Tibial nerve (tissue), 4 donors: ENCODE measurements at regions not wholly inside any gene's neighbourhood (a gene's known extent, or its start where the extent isn't known, plus 50 kb on each side); places are given as distances from the start of the nearest gene placed in this dataset.

Experiments
- DNase-seq, 2 donors: peaks; one replicate each; pipeline ENCODE4 v3.0.0-alpha.2; 2019; ENCODE audit warnings: low spot score in 2 of 2
- H3K27ac ChIP-seq, 4 donors: fragments of 200-600 bp; sonication (generic) in 3 of 4; one replicate each; pipeline ENCODE4 v1.5.1; 2017 to 2019; ENCODE audit warnings: mild to moderate bottlenecking in 1 of 4
- H3K27me3 ChIP-seq, 2 donors: fragments of 200-600 bp; sonication (generic) in 1 of 2; one replicate each; pipeline versions ENCODE4 v1.5.1 to v1.6.0; 2017 to 2019
- H3K36me3 ChIP-seq, 3 donors: fragments of 200-600 bp; sonication (generic); one replicate each; pipeline ENCODE4 v1.5.1; 2018 to 2019
- H3K4me1 ChIP-seq, 4 donors: fragments of 200-600 bp; sonication (generic) in 3 of 4; one replicate each; pipeline ENCODE4 v1.5.1; 2017 to 2019
- H3K4me3 ChIP-seq, 4 donors: fragments of 200-600 bp; sonication (generic) in 3 of 4; one replicate each; pipeline ENCODE4 v1.5.1; 2017 to 2019; ENCODE audit warnings: mild to moderate bottlenecking in 1 of 4, moderate library complexity in 1 of 4
- H3K9me3 ChIP-seq, 4 donors: fragments of 200-600 bp; sonication (generic) in 3 of 4; one replicate each; pipeline ENCODE4 v1.5.1; 2017 to 2019
- CTCF ChIP-seq, 5 experiments: fragments of 200-600 bp in 3 of 5; fragments of 450-650 bp in 2 of 5; sonication (generic) in 3 of 5; IDR thresholded peaks; one replicate each; pipeline ENCODE4 v1.5.1; 2016 to 2019; ENCODE audit warnings: antibody characterized with exemption in 5 of 5, mild to moderate bottlenecking in 3 of 5, moderate library complexity in 2 of 5
- EP300 ChIP-seq, 2 donors: sonication (generic); formaldehyde crosslinking; IDR thresholded peaks; one replicate each; pipeline ENCODE4 v1.6.1; 2017; ENCODE audit warnings: antibody characterized with exemption in 2 of 2, mild to moderate bottlenecking in 1 of 2
- POLR2A ChIP-seq, 2 donors: fragments of 450-650 bp; IDR thresholded peaks; one replicate each; pipeline ENCODE4 v1.6.1; 2017; ENCODE audit warnings: antibody characterized with exemption in 2 of 2, mild to moderate bottlenecking in 2 of 2, moderate library complexity in 2 of 2
- WGBS, 2 donors: methylation state at CpG; one replicate each; pipeline ENCODE4 v1.1.5; 2018; 5-methylcytosine and 5-hydroxymethylcytosine counted together

DNA sequence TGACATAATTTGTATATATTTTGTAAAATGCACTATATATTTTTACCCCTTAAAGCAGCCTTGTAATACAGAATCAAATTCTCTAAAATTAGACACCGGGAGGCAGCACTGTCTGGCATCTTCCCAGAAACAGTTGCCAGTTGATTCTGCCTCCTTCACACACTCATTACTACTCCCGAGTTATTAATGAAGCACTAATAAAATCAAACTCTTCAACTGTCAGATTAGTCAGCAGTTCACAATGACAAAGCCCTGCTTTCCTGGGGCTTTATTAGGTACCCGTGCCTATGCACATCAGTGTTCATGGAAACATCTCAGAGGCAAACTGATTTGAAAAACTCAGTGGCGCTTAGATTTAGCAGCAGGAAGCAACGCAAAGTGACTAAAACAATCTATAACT lies 103.5 kb upstream of the VEGFC start:
- DNase-seq = no peak
- H3K36me3 ChIP-seq = no peaks in the 10 kb centered on the region
- H3K27me3 ChIP-seq = no peaks in the 10 kb centered on the region
- H3K27ac ChIP-seq = no peak overlapping the region
- no peak for TF ChIP-seq POLR2A (IDR thresholded peaks at IDR 0.05)
- TF ChIP-seq EP300 (IDR thresholded peaks at IDR 0.05) = no peak
- no peak for TF ChIP-seq CTCF (IDR thresholded peaks at IDR 0.05)
- no peak overlapping the region for H3K4me3 ChIP-seq
- H3K9me3 ChIP-seq = no peaks in the 10 kb centered on the region
- 53 to 54% methylated on average over 5 of the region's 5 CpGs for WGBS, 2 donors
- no peaks in the 10 kb centered on the region for H3K4me1 ChIP-seq

DNA sequence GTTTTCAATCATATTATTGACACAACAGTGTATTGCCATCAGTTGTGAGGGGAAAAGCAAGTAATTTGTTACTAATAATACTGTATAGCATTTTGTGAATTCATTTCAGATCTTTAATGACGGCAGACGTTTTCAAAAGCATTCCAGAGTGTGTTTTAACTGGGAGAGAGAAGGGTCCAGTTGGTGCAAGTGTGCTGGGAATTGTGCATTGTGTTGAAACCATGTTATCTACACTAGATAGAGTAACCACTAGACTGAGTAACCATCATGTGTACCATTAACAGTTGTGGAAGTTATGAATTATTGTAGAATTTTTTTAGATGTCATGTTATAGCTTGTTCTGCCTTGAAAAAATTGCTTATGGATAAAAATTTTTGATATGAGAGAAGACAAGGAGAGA lies 104.5 kb upstream of the VEGFC start:
- TF ChIP-seq POLR2A (IDR thresholded peaks at IDR 0.05) (no peak), CTCF (IDR thresholded peaks at IDR 0.05) (no peak), EP300 (IDR thresholded peaks at IDR 0.05) (no peak)
- 10 to 22% methylated on average over 2 of the region's 2 CpGs for WGBS, 2 donors
- H3K36me3 ChIP-seq = no peaks in the 10 kb centered on the region
- no peaks in the 10 kb centered on the region for H3K4me1 ChIP-seq
- no peak overlapping the region for H3K4me3 ChIP-seq
- H3K27ac ChIP-seq = no peak overlapping the region
- DNase-seq = no peak
- no peaks in the 10 kb centered on the region for H3K27me3 ChIP-seq
- no peaks in the 10 kb centered on the region for H3K9me3 ChIP-seq

DNA sequence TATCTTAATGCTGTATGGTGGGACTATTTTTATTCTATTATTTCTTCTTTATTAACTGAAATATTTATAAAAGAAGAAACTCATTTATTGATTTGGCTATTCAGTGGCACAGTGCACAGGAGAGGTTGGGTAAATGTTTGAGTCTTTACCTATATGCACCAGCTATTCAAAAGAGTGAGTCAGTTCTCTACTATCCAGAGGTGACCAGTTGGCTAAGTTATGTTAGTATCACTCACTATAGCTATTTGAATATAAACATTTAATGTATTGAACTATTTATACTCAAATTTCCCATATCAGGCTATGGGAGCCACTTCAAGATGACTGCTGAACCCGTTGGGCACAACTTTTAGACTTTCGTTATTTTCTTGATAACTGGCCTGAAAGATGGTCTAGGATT lies 106.1 kb upstream of the VEGFC start:
- TF ChIP-seq EP300 (IDR thresholded peaks at IDR 0.05) = no peak
- TF ChIP-seq POLR2A (IDR thresholded peaks at IDR 0.05) = no peak
- TF ChIP-seq CTCF (IDR thresholded peaks at IDR 0.05) = no peak
- H3K4me1 ChIP-seq = no peaks in the 10 kb centered on the region
- no peaks in the 10 kb centered on the region for H3K36me3 ChIP-seq
- no peaks in the 10 kb centered on the region for H3K27me3 ChIP-seq
- 90 to 93% methylated on average over 2 of the region's 2 CpGs for WGBS, 2 donors
- H3K4me3 ChIP-seq = no peak overlapping the region
- no peaks in the 10 kb centered on the region for H3K9me3 ChIP-seq
- no peak for DNase-seq
- no peak overlapping the region for H3K27ac ChIP-seq

- Histone ChIP-seq H3K4me3 (no peak overlapping the region), H3K9me3 (no peaks in the 10 kb centered on the region), H3K4me1 (no peaks in the 10 kb centered on the region), H3K36me3 (no peaks in the 10 kb centered on the region), H3K27ac (no peak overlapping the region), H3K27me3 (no peaks in the 10 kb centered on the region)
- 73 to 74% methylated on average over 5 of the region's 5 CpGs for WGBS, 2 donors
- DNase-seq = no peak
- TF ChIP-seq CTCF (IDR thresholded peaks at IDR 0.05) (no peak), POLR2A (IDR thresholded peaks at IDR 0.05) (no peak), EP300 (IDR thresholded peaks at IDR 0.05) (no peak)
Measured at GRCh38 chr4:176902710-176903323, 110.1 kb upstream of the VEGFC start.

DNA sequence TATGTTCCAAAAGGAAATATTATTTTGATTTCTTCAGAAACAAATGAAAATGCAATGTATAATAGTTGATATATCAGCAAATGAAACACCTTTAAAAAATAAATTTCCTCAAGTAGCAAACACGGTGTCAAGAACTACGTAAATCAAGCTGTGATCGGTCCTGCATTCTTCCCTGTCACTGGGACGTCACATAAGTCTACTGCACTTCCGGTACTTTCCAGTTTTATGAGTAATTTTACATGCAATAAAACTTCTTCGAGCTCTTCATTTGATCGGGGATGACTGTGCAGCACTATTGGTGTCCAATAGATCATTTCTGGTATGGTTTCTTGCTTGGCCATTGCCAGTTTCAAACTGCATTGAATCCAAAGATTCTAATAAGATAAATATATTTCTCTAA lies 114.0 kb upstream of the VEGFC start:
- Histone ChIP-seq H3K4me3 (no peak overlapping the region), H3K9me3 (peaks cover 0 to 4% (median 0%) of the 10 kb centered on the region in 4 donors), H3K27me3 (no peaks in the 10 kb centered on the region), H3K36me3 (no peaks in the 10 kb centered on the region), H3K27ac (no peak overlapping the region), H3K4me1 (no peaks in the 10 kb centered on the region)
- TF ChIP-seq EP300 (IDR thresholded peaks at IDR 0.05) (no peak), POLR2A (IDR thresholded peaks at IDR 0.05) (no peak), CTCF (IDR thresholded peaks at IDR 0.05) (no peak)
- WGBS, 2 donors = 61 to 68% methylated on average over 7 of the region's 7 CpGs
- DNase-seq = no peak
